HUES48 (cell line): ENCODE measurements at regions not wholly inside any gene's neighbourhood (a gene's known extent, or its start where the extent isn't known, plus 50 kb on each side); places are given as distances from the start of the nearest gene placed in this dataset.

Experiments
- H3K27ac ChIP-seq: one replicate; pipeline ENCODE4 v1.7.0; 2013; ENCODE audit warnings: low read depth, low read length, inconsistent platforms
- H3K27me3 ChIP-seq: 2 replicates; pipeline ENCODE4 v1.6.1; 2013; ENCODE audit warnings: mild to moderate bottlenecking, low read length; ENCODE audit not compliant: control insufficient read depth, insufficient read depth
- H3K36me3 ChIP-seq: 2 replicates; pipeline ENCODE4 v1.6.1; 2013; ENCODE audit warnings: low read length; ENCODE audit not compliant: control insufficient read depth, insufficient read depth
- H3K4me1 ChIP-seq: 2 replicates; pipeline ENCODE4 v1.6.1; 2013; ENCODE audit warnings: mild to moderate bottlenecking, low read length; ENCODE audit not compliant: control insufficient read depth, insufficient read depth
- H3K4me3 ChIP-seq: 2 replicates; pipeline ENCODE4 v1.5.1; 2013; ENCODE audit warnings: mild to moderate bottlenecking, low read depth, low read length
- H3K9ac ChIP-seq: 2 replicates; pipeline ENCODE4 v1.6.1; 2013; ENCODE audit warnings: mild to moderate bottlenecking, low read depth, low read length, moderate library complexity
- H3K9me3 ChIP-seq: 2 replicates; pipeline ENCODE4 v1.6.1; 2013; ENCODE audit warnings: low read length; ENCODE audit not compliant: control insufficient read depth, insufficient read depth

DNA sequence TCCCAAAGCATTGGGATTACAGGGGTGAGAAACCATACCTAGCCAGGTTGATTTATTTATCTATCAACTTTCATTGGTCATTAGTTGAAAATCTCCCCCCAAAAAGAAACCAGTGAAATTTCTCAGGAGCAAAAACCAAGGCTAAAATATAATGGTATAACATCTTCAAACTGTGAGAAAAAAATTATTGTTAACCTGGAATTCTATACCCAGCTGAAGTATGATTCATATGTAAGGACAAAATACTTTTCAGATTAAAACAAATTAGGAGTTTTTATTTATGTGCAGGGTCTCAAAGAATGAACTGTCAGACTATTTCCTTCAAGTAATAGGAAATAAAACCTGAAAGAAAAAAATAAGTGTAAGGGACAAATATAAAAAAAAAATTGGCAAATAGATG is 1053.9 kb downstream of the UQCRFS1 start:
- H3K36me3 ChIP-seq: no peaks in the 10 kb centered on the region
- H3K4me3 ChIP-seq: no peak overlapping the region
- peaks cover 6% of the 10 kb centered on the region; the same call in 1 of the 2 replicates for H3K4me1 ChIP-seq
- H3K9ac ChIP-seq: no peak overlapping the region
- no peak overlapping the region for H3K27ac ChIP-seq
- H3K27me3 ChIP-seq: no peaks in the 10 kb centered on the region
- 0 out of 2 replicates have a peak, but pooled peaks cover 2% of the 10 kb centered on the region for H3K9me3 ChIP-seq

GRCh38 chr19:28155265-28155664 is 1057.7 kb downstream of the UQCRFS1 start:
- H3K9me3 ChIP-seq: 0 out of 2 replicates have a peak, but pooled peaks cover 2% of the 10 kb centered on the region
- H3K9ac ChIP-seq: no peak overlapping the region
- no peaks in the 10 kb centered on the region for H3K27me3 ChIP-seq
- H3K4me1 ChIP-seq: no peaks in the 10 kb centered on the region
- no peak overlapping the region for H3K4me3 ChIP-seq
- H3K27ac ChIP-seq: no peak overlapping the region
- no peaks in the 10 kb centered on the region for H3K36me3 ChIP-seq

- Histone ChIP-seq H3K4me1 (no peaks in the 10 kb centered on the region), H3K27ac (no peak overlapping the region), H3K9me3 (no peaks in the 10 kb centered on the region), H3K4me3 (no peak overlapping the region), H3K36me3 (no peaks in the 10 kb centered on the region), H3K9ac (no peak overlapping the region), H3K27me3 (no peaks in the 10 kb centered on the region)
These were observed 1058.9 kb downstream of the UQCRFS1 start for GRCh38 chr19:28154077-28154476.

- H3K9ac ChIP-seq: no peak overlapping the region
- no peaks in the 10 kb centered on the region for H3K4me1 ChIP-seq
- H3K9me3 ChIP-seq: no peaks in the 10 kb centered on the region
- no peaks in the 10 kb centered on the region for H3K36me3 ChIP-seq
- no peak overlapping the region for H3K27ac ChIP-seq
- H3K27me3 ChIP-seq: no peaks in the 10 kb centered on the region
- H3K4me3 ChIP-seq: no peak overlapping the region
These were observed 1059.8 kb downstream of the UQCRFS1 start for GRCh38 chr19:28153123-28153522.

GRCh38 chr19:28152195-28152594 is 1060.8 kb downstream of the UQCRFS1 start:
- Histone ChIP-seq H3K27me3 (no peaks in the 10 kb centered on the region), H3K36me3 (no peaks in the 10 kb centered on the region), H3K9me3 (no peaks in the 10 kb centered on the region), H3K4me3 (no peak overlapping the region), H3K4me1 (no peaks in the 10 kb centered on the region), H3K9ac (no peak overlapping the region), H3K27ac (no peak overlapping the region)

- no peaks in the 10 kb centered on the region for H3K27me3 ChIP-seq
- H3K9me3 ChIP-seq: no peaks in the 10 kb centered on the region
- H3K27ac ChIP-seq: no peak overlapping the region
- H3K9ac ChIP-seq: no peak overlapping the region
- H3K36me3 ChIP-seq: no peaks in the 10 kb centered on the region
- H3K4me3 ChIP-seq: no peak overlapping the region
- H3K4me1 ChIP-seq: no peaks in the 10 kb centered on the region
These were observed 1062.8 kb downstream of the UQCRFS1 start for GRCh38 chr19:28150129-28150528.

DNA sequence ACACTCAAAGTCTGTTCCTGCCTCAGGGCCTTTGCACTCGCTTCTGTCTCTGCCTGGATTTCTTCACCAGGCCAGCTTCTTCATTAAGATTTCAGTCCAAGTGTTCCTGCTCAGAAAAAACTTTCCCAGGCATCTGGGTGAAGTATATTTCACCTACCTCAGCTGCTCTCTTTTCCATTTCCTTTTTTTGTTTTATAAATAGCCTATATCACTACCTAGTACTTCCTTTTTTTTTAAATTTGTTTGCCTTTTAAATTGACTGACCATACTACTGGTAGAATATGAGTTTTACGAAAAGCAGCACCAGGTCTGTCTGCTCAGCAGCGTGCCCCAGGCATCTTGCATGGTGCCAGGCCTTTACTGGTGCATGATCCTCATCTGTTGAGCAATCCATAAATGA is 1064.4 kb downstream of the UQCRFS1 start:
- no peak overlapping the region for H3K9ac ChIP-seq
- H3K27ac ChIP-seq: no peak overlapping the region
- no peaks in the 10 kb centered on the region for H3K9me3 ChIP-seq
- no peaks in the 10 kb centered on the region for H3K4me1 ChIP-seq
- H3K4me3 ChIP-seq: no peak overlapping the region
- H3K36me3 ChIP-seq: no peaks in the 10 kb centered on the region
- H3K27me3 ChIP-seq: no peaks in the 10 kb centered on the region

GRCh38 chr19:28142258-28142657 is 1070.7 kb downstream of the UQCRFS1 start:
- no peaks in the 10 kb centered on the region for H3K36me3 ChIP-seq
- no peak overlapping the region for H3K27ac ChIP-seq
- no peak overlapping the region for H3K4me3 ChIP-seq
- no peaks in the 10 kb centered on the region for H3K27me3 ChIP-seq
- H3K9me3 ChIP-seq: no peaks in the 10 kb centered on the region
- H3K9ac ChIP-seq: no peak overlapping the region
- H3K4me1 ChIP-seq: 0 out of 2 replicates have a peak, but pooled peaks cover 7% of the 10 kb centered on the region

GRCh38 chr19:28140201-28140600 is 1072.8 kb downstream of the UQCRFS1 start:
- Histone ChIP-seq H3K4me3 (no peak overlapping the region), H3K27me3 (no peaks in the 10 kb centered on the region), H3K9ac (no peak overlapping the region), H3K4me1 (0 out of 2 replicates have a peak, but pooled peaks cover 7% of the 10 kb centered on the region), H3K36me3 (no peaks in the 10 kb centered on the region), H3K27ac (peak overlapping the region; percentile 17), H3K9me3 (no peaks in the 10 kb centered on the region)

DNA sequence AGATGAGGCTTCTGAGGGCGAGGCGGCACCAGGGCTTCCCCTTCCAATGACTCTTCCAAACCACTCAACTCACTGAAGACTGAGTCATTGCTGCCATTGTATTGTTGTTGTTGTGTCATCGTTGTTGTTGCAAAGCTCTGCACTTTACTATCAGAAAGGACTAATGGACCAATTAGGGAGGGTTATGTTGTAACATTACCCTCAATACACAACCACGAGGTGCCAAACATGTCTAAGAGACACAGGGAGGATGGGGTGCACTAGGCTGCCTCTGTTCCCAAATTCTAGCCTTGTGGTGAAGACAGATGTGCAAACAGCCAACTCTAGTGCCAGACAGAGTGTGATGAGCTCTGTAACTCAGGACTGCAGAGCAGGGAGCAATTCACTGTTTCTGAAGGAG is 1075.2 kb downstream of the UQCRFS1 start:
- Histone ChIP-seq H3K4me3 (no peak overlapping the region), H3K9me3 (no peaks in the 10 kb centered on the region), H3K9ac (no peak overlapping the region), H3K27me3 (no peaks in the 10 kb centered on the region), H3K27ac (no peak overlapping the region), H3K4me1 (0 out of 2 replicates have a peak, but pooled peaks cover 7% of the 10 kb centered on the region), H3K36me3 (no peaks in the 10 kb centered on the region)

DNA sequence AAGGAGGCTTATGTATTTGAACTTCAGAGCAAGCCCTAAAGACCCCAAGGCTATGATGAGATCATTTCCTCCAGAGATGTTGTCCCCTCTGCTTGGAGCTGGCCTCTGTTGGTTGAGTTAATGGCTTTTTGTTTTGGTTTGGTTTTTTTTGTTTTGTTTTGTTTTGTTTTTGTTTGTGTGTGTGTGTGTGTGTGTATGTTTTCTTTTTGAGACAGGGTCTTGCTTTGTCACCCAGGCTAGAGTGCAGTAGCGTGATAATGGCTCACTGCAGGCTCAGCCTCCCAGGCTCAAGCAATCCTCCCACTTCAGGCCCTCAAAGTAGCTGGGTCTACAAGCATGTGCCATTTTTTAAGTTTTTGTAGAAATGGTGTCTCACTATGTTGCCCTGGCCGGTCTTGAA is 1076.2 kb downstream of the UQCRFS1 start:
- Histone ChIP-seq H3K9ac (no peak overlapping the region), H3K27me3 (no peaks in the 10 kb centered on the region), H3K36me3 (no peaks in the 10 kb centered on the region), H3K4me3 (no peak overlapping the region), H3K27ac (no peak overlapping the region), H3K4me1 (0 out of 2 replicates have a peak, but pooled peaks cover 7% of the 10 kb centered on the region), H3K9me3 (no peaks in the 10 kb centered on the region)

- Histone ChIP-seq H3K4me3 (no peak overlapping the region), H3K9ac (no peak overlapping the region), H3K4me1 (0 out of 2 replicates have a peak, but pooled peaks cover 7% of the 10 kb centered on the region), H3K36me3 (no peaks in the 10 kb centered on the region), H3K9me3 (no peaks in the 10 kb centered on the region), H3K27me3 (no peaks in the 10 kb centered on the region), H3K27ac (no peak overlapping the region)
These were observed 1077.1 kb downstream of the UQCRFS1 start for GRCh38 chr19:28135825-28136224.
